SK-MEL-5 (cell line): ENCODE measurements at regions not wholly inside any gene's neighbourhood (a gene's known extent, or its start where the extent isn't known, plus 50 kb on each side); places are given as distances from the start of the nearest gene placed in this dataset.

Experiments used
- DNase-seq: peaks from one replicate; pipeline ENCODE4 v3.0.0-alpha.2; 2016; ENCODE audit warnings: low read depth, low spot score
- in situ Hi-C: cut with HindIII; loops from 2 replicates; pipeline ENCODE4 v1.10.0; 2016; ENCODE audit warnings: low sequenced_read_pairs, high pct_unique_total_duplicates, low pct_unique_long_range_greater_than_20kb

DNA sequence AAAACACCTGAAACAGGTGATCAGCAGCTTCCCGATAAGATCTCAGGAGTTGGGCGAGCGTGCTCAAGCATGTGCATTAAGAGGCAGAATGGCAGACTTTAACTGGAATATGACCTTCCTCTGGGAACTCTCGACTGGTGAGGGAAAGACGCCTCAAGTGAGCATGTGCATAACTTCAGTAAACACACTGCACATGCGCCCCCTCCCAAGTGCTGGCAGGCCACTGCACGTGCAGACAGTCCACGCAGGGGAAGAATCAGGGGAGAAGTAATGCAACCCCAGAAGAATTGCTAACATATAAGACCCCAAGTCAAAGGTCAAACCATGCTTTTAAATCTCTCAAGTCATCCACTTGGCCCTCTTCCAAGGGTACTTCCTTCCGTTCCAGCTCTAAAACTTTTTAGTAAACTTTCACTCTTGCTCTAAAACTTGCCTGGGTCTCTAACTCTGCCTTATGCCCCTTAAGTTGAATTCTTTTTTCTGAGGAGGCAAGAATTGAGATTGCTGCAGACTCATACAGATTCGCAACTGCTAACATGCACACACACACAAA lies 541.0 kb downstream of the TNS3 start:
- no peak for DNase-seq
- in situ Hi-C loops = no loop called here

DNA sequence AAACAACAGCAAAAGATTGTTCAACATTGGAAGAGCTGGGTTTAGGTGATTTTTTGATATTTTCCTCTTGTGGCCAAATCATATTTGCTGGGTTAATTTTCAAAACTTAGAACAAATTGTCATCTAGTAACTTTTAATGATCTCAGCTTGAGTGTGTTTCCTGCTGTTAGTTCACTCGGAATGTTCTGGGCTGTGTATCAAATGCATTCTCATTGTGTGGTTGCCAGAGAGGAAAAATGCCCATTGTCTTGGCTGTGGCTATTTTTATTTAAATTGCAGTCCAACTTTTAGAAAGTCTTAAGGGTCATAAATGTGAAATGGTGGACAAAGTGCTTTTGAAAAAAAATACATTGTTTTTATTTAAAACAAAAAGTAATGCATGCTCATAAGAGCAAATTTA lies 542.0 kb downstream of the TNS3 start:
- no peak for DNase-seq
- in situ Hi-C loops = no loop called here

DNA sequence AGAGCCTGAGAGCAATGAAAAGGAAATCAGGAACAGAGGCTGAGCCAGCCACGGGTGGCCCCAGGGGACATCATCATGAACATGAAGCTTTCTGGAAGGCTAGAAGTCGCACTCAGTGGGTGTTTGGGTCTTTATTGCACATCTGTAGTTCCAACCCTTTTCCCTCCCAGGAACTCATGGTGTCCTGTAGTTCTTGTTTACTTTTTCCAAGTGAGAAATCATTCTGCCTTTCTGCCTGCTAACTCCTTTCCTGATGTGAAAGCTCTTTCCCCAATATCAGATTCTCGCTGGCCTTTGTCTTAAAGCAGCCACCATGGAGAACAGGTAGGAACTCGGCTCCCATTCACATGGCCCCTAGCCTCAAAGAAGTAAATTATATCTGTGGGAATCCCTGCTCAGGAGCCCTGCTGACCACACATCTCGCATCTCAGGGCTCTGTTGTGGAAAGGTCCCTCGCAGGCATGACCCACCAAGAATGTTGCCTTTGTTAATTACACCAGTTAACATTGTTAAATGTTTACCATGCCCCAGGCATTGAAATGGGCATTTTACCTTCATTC lies 542.7 kb downstream of the TNS3 start:
- in situ Hi-C loops = no loop called here
- DNase-seq = no peak

DNA sequence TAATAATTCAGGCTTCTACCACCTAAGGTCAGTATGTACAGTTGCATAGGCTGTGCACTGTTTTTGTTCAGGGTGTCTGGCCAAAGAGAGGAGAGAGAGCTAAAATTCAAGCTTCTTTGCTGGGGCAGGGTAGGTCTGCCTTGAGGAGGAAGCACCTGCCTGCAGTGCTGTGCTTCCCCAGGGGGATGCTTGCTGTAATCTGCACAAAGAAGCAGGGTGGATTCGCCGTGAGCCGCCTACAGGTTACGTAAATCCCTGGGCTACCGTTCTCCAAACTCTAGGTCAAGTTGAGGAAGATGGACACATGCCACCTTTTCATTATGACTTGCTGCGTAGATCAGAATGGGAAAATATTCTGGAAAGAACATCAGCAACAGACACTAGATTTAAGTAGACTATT lies 543.3 kb downstream of the TNS3 start:
- in situ Hi-C loops = no loop called here

DNA sequence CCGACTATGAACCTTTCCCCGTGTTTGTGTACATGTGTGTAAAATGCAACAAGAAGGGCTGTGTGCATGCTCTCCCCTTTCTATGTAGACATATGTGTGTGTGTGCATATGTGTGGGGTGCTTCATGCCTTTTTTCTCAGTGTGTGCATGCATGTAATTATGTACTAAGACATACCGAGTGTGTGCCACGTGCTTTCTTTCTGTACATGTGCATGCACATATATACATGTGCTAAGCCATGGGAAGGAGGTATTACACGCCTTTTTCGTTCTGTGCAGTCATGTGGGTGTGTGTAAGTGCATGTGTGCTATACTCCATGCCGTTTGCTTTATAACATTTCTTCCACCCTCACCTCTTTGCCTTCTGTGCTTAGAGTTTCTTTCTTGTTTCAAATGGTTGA lies 544.3 kb downstream of the TNS3 start:
- in situ Hi-C loops = no loop called here
- no peak for DNase-seq

More for the DNA sequence above, 543.3 kb downstream of the TNS3 start:
- DNase-seq = no peak

DNA sequence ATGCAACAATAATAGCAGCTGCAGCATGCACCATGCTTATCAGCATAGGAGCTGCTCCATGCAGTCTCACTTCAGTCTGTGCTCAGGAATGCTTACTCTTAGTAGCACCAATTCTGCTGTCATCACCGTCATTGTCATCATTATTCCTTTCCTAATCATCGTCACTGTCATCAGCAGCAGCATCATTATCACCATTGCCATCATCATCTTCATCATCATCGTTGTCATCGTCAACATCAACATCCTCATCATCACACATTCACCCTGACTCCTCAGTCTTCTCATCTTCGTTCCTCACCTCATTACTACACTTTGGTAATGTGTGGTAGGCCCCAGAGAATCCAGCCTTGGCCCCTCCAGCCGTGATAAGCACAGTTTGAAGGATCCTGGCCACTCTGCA lies 545.0 kb downstream of the TNS3 start:
- no peak for DNase-seq
- in situ Hi-C loops = no loop called here

DNA sequence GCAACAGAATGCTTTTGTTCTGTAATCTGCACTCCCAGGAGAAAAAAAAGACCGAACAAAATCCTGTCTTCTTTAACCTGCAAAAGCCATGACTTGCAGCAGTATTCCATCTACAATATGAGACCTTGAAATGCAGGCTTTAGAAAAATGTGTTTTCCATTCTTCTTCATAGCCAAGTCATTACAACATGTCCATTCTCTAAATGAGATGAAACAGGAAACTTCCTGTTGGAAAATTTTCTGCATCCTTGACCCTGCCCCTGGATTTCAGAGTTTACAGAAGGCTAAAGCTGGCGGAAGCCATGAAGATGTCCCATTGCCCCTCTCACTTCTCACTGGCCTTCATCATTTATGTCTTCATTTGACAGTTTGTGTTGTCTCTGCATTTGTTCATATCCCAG lies 546.4 kb downstream of the TNS3 start:
- in situ Hi-C loops = no loop called here
- DNase-seq = no peak

DNA sequence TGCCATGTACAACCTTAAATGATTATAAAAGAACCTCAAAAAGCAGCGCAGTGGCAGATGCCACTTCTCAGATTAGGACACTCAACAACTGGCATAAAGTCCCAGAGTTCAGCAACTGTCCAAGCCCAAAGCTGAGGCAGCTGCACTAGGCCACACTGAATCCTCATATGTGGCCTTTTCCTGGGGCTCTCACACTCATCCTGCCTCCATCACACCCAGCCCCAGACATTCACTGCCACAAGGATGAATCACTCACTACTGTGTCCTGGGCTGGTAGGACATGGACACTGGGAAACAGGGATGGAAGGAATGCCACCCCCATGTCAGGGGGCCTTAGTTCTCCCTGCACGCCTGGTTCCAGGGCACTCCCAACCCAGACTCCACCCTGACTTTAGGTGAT lies 547.7 kb downstream of the TNS3 start:
- in situ Hi-C loops = no loop called here

DNA sequence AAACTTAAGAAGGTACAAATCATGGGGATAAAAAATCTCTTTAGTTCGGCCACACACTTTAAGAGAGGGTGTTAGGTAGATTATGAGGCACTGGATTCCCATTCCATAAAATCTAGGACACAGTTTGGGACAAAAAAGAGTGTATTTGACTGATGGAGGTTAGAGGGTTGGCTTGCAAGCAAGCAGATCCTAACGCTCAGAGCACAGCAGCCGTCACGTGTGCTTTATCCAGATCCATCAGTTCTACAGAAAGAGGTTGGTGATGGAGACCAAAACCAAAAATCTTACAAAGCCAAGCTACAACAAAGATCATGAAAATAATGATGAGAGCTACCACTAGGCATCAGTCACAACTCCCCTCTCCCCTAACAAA lies 549.4 kb downstream of the TNS3 start:
- DNase-seq = no peak
- in situ Hi-C loops = no loop called here

More for the DNA sequence above, 547.7 kb downstream of the TNS3 start:
- DNase-seq = no peak

DNA sequence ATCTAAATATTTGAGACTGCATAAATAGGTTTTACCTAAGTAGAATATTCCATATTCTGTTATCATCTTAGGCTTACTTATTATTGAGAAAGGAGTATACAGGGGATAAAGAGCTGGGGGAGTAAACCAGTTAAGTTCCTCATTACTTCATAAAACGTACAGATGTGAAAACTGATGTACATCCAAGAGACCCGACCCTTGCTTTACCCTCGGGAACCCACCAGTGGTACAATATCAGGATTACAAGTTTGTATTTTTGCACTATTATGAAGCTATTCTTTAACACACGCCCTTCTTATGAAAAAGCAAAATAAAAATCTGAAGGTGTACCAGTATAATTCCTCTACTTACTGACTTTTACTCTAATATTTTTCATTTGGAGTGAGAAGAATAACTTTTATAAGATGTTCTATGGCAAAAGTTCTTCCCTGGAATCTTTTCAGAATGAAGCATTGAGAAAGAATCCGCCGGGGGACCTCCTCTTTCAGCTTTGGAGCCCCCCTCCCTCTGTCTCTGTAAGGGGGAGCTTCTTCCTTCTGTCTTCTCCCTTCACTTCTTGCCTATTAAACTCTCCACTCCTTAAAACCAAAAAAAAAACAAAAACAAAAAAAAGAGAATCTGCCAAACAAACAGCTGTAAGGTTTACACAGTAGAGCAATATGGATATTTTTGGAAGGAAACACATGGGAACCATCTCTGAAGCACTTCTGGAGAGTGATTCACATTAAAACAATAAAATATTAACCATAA lies 550.0 kb downstream of the TNS3 start:
- in situ Hi-C loops = no loop called here
- no peak for DNase-seq

DNA sequence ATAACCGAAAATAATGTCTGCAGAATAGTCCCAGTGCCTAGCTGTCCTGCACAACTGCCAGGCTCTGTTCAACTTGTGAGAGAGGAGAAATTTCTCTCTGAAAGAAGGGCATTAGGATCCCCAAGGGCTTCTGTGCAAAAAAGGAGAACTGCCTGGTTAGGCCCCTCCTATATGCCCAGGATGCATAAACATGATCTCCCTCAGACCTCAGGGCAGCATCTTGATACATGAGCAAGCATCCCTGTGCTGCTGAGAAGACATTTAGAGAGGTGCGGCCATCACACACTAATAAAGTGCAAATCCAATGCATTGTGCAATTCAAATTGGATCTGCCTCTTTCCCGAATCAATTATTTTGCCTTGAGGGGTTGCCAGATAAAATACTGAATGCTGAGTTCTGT lies 553.6 kb downstream of the TNS3 start:
- in situ Hi-C loops = no loop called here
- no peak for DNase-seq

DNA sequence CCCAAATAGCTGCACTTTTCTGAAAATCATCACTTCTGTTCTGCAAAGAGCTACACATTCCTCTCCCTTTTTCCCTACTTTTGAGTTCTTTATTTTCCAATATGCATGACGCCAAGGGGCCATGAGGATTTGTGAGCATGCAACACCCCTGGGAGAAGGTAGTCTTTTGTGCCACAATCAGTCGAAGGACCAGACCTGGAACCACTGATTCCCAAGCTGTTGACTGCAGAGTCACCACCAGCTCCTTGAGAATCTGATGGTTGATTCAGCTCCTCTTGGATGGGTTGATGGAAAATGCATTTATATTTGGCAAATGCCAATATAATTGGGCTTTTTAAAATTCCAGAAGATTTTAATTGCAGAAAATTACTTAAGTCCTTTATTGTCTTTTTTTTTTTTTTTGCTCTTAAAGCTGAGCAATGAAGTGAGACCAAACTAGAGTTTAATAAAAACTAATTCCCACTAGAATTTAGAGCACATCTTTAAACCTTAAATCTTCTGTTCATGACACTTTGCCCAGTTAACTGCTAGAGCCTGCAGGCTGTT lies 554.1 kb downstream of the TNS3 start:
- in situ Hi-C loops = no loop called here
- DNase-seq = no peak

DNA sequence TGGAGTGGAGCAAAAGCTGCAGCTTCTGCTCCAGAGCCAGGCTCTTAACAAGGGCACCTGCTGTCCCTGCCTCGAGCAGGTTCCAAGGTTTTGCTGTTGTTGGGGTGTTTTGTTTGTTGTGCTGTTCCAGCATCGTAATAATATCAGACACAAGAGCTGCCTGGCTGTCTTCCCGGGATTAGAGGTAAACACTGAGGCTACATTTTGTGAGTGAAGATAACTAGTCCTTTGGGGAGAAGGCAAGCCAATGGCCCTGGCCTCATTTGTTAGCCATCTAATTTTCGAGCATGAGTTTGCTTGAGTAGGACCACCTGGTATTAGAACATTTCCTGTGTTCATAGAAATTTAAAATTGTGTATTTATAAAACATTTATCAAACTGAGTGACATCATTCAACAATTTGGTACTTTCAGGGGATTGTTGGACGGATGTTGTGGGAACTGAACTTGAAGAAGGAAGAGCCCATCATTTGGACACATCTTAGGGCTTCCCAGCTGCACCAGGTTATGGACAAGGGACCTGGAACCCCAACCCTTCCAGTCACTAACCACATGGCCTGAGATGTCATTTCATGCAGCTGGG lies 555.0 kb downstream of the TNS3 start:
- no peak for DNase-seq
- in situ Hi-C loops = no loop called here

DNA sequence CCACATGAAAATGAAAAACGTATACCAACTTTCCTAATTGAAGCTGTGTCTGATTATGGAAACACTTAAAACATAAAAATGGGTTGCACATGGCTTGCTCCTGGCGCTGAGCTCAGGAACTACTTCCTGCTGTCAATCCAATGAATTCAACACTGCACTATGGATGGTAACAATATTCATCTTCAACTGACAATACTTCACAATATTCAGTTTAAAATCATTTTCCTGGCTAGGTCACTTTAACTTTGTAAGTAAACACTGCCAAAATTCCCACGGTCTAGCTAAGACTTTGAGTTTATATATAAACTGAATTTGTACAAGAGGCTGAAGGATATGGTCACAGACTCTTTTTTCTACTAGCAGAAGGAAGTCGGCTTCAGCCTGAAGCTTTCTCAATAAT lies 556.9 kb downstream of the TNS3 start:
- in situ Hi-C loops = no loop called here
- no peak for DNase-seq

DNA sequence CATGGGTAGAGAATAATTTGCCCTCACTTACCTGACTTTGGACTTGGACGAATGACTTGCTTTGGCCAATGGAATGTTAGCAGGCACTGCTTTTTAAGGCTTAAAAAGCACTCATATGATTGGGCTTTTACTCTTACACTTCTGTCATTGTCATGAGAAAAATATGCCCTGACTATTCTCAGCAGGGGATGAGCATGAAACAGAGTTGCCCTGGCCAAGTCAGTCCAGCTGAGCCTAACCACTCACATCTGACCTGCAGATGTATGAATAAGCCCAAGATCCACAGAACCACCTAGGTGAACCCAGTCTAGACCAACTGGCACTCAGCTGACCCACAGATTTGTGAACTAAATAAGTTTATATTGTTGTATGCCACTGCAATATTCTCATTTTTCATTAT lies 573.5 kb downstream of the TNS3 start:
- in situ Hi-C loops = no loop called here
- no peak for DNase-seq

DNA sequence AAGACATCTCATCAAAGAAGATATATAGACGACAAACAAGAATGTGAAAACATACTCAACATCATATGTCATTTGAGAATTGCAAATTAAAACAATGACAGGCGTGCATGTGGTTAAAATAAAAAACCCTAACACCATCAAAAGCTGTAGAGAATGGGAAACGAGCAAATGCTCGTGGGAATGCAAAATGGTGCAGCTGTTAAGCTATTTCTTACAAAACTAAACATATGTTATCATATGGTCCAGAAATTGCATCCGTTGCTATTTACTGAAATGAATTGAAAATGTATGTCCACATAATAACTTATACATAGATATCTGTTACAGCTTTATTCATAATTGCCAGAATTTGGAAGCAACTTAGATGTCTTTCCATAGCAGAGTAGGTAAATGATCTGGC lies 574.4 kb downstream of the TNS3 start:
- in situ Hi-C loops = no loop called here
- DNase-seq = no peak

DNA sequence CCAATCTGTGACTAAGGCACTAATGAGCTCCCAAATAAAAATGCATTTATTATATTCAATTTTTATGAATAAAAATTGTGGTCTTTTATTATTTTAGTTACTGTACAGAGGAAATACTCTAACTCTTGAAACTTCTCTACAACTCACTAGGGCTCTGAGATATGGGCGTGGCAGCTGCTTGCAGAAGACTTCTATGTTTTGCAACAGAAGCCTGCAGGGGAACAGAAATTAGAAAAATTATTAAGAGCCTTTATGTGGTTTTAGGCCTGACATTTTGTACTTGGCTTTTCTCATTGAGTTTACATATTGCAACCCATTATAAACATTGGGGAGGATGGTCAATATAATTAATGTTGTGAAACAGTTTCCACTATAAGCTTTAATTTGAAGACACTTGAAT lies 581.4 kb downstream of the TNS3 start:
- no peak for DNase-seq
- in situ Hi-C loops = no loop called here

DNA sequence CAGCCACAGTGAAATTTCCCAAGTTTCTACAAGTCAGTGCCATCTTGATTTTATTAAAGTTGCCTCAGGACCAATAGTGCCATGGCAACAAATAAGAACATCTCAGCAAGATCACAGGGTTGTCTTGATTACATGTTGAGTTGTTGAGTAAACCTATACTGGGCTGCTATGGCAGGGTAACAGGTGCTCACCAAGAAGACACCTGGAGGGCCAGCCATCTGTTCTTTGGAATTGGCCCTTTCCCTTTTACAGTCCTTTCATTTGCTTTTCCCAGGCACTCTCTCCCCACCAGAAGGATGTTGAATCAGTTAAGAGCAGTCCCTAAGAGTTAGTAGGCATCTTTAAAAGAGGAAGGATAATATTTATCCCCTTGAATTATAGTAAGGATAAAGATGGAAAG lies 582.0 kb downstream of the TNS3 start:
- in situ Hi-C loops = no loop called here
- no peak for DNase-seq

DNA sequence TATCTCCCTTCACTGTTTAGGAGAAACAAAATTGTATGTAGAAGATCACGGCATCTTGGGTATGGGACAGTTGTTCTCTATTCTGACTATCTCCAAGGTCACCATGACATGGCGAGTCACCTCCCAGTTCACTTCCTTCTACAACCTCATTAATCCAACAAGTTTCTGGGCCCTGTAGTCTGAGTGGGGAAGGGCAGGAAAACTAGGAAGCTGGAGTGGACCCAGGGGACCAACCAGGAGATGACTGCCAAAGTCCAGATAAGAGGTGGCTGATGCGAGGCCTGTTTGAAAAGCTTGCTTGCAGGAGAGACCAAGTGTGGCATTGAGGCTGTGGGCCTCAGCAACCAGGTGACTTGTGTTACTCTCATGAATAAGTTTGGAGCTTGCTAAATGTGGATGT lies 584.9 kb downstream of the TNS3 start:
- DNase-seq = no peak
- in situ Hi-C loops = no loop called here
